GM12874 (cell line): ENCODE measurements at regions not wholly inside any gene's neighbourhood (a gene's known extent, or its start where the extent isn't known, plus 50 kb on each side); places are given as distances from the start of the nearest gene placed in this dataset.

Source experiments
- TF ChIP-seq, protein P1 (sequence below): IDR thresholded peaks from 2 replicates; pipeline ENCODE4 v1.5.1; 2011; ENCODE audit warnings: low read depth, mild to moderate bottlenecking, control low read depth, low read length, moderate library complexity; ENCODE audit not compliant: insufficient read depth

DNA sequence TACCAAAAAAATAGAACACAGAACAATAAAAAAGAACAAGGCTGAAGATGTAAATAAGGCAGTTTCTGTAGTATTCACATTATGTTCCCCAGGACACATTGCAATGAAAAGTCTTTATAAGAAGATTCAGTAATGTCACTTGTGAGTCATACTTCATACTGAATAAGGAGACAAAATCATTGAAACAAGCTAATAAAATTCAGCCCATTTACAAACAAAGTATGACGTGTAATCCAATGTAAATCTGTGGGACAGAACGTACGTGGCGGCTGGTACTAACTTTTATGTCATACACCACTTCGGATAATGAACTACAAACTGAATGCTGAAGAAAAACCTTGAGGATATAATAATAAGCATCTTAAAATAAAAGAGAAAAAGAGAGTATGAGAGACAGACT is 512.8 kb upstream of the MIR17HG start:
- TF ChIP-seq, protein P1, sequence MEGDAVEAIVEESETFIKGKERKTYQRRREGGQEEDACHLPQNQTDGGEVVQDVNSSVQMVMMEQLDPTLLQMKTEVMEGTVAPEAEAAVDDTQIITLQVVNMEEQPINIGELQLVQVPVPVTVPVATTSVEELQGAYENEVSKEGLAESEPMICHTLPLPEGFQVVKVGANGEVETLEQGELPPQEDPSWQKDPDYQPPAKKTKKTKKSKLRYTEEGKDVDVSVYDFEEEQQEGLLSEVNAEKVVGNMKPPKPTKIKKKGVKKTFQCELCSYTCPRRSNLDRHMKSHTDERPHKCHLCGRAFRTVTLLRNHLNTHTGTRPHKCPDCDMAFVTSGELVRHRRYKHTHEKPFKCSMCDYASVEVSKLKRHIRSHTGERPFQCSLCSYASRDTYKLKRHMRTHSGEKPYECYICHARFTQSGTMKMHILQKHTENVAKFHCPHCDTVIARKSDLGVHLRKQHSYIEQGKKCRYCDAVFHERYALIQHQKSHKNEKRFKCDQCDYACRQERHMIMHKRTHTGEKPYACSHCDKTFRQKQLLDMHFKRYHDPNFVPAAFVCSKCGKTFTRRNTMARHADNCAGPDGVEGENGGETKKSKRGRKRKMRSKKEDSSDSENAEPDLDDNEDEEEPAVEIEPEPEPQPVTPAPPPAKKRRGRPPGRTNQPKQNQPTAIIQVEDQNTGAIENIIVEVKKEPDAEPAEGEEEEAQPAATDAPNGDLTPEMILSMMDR = no peak

DNA sequence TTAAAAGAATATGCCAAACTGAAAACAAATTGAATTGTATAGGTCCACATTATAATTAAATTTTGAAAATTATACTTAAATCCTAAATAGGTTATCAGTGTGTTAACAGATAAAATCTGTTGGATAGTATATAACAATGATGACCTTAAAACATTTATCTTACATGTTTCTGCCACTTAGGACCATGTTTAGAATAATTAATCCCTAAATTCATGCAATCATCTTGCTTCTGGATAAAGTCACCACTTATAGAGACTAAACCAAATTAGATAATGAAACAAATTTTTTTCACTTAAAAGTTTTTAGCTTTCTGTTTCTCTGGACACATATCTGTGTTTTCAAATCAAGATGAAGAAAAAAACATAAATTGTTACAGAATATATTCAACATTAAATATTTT is 511.7 kb upstream of the MIR17HG start:
- TF ChIP-seq, protein P1 = no peak

DNA sequence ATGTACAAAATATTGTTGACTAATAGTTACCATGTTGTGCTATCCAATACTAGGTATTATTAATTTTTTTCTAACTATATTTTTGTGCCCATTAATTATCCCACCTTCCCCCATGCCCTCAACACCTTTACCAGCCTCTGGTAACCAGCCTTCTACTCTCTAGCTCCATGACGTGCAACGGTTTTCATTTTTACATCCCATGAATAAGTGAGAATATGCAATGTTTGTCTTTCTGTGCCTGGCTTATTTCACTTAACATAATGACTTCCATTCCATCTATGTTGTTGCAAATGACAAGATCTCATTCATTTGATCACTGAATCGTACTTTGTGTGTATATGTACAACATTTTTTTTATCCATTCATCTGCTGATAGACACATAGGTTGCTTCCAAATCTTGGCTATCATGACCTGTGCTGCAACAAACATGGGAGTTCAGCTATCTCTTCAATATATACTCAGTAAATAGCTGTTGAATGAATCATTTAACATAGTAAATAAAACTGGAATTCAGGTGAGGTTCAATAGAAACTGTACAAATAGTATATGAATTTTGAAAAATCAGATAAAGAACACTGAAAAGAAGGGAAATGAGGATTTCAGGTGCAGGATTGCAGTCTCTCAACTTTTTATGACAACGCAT is 509.0 kb upstream of the MIR17HG start:
- TF ChIP-seq, protein P1 = no peak

- TF ChIP-seq, protein P1 = no peak
These were observed 508.4 kb upstream of the MIR17HG start for GRCh38 chr13:90839061-90839460.

DNA sequence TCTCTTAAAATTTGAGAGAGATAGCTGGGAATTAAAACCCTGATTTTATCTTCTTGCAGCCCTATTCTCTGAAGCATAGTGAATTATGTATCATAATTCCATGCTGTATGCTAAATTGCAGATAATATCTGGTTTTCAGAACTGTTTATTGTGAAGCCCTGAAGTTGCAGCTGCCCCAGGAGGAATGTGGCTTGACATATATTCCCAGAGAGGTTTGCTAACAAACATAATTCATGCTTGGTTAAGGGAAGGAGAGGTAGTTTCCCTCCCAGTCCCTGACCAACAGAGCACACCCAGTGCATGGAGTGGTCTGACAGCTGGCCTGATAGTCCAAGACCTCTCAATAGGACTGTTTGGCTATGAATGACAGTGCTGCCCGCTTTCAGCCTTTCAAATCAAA is 500.6 kb upstream of the MIR17HG start:
- TF ChIP-seq, protein P1 = no peak

GRCh38 chr13:90857921-90858320 is 489.6 kb upstream of the MIR17HG start:
- TF ChIP-seq, protein P1 = no peak

DNA sequence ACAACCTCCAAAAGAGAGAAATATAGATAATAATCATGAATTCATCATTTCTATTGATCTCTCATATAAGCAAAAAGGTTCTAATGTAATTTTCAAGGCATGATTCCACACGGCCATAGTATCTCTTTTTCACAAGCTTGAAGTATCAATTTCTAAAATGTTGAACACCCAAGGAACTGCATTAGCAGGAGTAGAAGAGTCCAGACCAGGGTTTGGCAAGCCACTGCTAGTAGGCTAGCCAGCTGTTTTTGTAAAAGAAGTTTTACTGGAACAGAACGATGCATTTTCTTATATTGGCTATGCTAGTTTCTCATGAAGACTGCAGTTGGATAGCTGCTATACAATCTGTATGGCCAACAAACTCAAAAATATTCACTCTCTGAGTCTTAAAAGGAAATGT is 481.5 kb upstream of the MIR17HG start:
- TF ChIP-seq, protein P1 = no peak

GRCh38 chr13:90867336-90867683 is 480.2 kb upstream of the MIR17HG start:
- TF ChIP-seq, protein P1 = peak; percentile 55; the same call in 1 of the 2 replicates
